Activated CD4-positive, CD25-positive, alpha-beta regulatory T cell treated with anti-CD3 and anti-CD28 coated beads, Interleukin-2, amount 50 U/mL, for 24 hours (primary cell): ENCODE measurements at regions not wholly inside any gene's neighbourhood (a gene's known extent, or its start where the extent isn't known, plus 50 kb on each side); places are given as distances from the start of the nearest gene placed in this dataset.

Source experiments
- ATAC-seq, 2 donors: fragments of 150-1000 bp; cut with Tn5 transposase; one replicate each; pipeline ENCODE4 v1.10.0; 2021; ENCODE audit warnings: mild to moderate bottlenecking in 1 of 2, moderate library complexity in 1 of 2

DNA sequence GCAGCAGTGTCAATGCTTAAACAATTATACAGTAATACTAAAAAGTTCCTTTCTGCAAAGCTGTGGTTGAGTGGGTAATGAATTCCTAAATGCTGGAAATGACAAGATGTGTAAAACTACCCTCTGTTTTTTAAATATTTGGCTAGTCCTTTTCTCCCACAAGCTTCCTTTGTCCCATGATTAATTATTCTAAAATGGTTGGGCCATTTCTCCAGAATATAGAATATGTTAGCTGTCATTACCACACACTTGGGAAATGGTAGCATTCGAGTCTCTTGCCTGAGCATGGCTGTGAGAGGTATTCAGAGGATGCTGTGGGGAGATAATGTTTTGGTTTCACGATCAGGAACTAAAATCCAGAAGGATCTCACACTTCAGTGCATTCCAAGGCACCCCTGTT, 1185.8 kb downstream of the UQCRFS1 start:
- ATAC-seq, result no peak

DNA sequence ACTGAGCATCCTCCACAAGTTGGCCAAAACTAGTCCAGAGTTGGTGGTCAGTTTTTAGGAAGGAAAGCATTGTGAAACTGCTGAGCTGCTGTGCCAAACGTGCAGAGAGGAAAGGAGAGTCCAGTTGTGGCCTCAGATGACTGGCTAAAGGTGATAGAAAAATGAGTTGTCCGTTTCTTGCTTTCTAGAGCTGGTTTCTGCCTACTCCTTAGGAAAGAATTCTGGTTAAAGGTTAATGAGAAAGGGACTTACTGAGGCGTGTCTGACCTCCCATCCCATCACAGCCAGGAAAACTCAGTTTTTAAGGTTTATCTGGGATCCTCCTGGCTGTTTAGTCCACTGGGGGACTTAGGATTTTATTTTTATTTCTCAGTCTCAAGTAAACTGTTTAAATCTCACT, 1186.3 kb downstream of the UQCRFS1 start:
- no peak for ATAC-seq

DNA sequence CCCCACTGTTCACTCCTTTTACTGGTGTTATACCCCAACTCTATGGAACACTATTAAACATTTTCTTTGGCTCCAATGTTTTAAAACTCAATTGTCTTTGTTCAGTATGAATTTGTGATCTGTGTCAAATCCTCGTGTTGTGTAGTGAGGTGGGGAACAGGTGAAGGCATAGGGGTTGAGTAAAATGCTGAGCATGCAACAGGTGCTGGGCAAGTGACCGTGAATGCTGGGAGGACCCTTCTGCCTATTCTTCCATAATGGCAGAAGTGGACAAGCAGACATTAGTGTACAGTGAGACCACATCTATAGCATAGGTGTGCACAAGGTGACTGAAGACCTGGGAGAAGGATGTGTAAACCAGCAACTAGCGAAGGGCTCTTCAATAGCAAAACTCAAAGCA, 1188.0 kb downstream of the UQCRFS1 start:
- no peak for ATAC-seq

DNA sequence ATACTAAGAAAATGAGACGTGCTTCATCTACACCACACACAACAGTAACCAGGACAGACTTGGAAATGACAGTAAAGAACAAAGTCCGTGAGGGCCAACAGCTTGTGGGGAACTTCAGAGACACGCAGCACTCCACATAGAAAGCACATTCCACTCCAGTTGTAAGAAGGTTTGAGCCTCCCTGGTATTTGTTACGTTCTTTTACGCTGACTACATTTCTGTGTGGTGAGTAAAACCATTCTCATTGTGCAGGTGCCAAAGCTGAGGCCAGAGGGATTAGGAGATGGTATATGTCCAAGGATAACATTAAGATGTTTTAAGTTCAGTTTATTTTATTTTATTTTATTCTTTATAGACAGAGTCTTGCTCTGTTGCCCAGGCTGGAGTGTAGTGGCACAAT, 1189.9 kb downstream of the UQCRFS1 start:
- ATAC-seq, result no peak

DNA sequence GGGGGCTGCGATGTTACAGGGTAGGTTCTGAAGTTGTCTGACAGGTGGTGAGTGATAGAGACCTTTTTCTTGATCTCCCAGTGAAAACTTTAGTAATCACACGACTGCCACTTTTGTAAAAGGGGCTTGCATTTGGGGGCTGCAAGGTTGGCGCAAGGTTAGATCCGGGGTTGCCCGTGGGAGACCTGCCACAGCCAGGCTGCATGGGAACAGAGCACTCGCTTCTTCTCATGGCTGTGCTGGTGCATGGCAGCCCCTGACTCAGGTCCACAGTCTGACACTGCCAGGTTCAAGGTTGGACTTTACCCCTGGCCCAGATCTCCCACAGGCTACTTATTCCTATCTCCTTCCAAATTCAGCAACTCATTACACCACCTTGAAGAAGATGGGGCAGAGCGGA, 1190.4 kb downstream of the UQCRFS1 start:
- ATAC-seq, result no peak

DNA sequence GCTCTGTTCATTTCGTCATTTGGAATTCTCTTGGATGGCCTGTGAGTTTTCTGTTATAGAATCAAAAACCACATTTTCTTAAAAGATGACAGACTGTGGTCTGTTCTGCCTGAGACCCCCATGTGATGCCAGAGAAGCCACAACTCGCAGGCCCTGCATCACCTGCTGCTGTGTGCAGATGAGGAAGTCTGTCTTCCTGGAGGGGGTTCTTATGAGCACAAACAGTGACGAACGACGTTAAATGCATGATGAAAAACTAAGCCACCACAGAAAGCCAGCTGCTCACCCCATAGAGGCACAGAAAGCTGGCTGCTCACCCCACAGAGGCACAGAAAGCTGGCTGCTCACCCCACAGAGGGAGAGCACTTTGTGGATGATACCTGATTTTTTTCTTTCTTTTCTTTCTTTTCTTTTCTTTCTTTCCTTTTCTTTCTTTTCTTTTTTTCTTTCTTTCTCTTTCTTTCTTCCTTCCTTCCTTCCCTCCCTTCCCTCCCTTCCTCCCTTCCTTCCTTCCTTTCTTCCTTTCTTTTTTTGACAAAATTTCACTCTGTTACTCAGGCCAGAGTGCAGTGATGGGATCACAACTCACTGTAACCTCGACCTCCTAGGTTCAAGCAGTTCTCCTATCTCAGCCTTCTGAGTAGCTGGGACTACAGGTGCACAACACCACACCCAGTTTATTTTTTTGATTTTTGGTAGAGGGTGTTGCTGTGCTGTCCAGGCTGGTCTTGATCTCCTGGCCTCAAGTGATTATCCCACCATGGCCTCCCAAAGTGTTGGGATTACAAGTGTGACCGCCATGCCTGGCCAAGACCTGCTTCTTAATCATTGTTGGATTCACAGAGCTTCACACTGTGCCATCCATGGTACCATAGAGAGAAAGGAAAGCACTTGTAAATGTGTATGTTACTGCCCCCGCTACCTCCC, 1191.4 kb downstream of the UQCRFS1 start:
- ATAC-seq, result no peak

DNA sequence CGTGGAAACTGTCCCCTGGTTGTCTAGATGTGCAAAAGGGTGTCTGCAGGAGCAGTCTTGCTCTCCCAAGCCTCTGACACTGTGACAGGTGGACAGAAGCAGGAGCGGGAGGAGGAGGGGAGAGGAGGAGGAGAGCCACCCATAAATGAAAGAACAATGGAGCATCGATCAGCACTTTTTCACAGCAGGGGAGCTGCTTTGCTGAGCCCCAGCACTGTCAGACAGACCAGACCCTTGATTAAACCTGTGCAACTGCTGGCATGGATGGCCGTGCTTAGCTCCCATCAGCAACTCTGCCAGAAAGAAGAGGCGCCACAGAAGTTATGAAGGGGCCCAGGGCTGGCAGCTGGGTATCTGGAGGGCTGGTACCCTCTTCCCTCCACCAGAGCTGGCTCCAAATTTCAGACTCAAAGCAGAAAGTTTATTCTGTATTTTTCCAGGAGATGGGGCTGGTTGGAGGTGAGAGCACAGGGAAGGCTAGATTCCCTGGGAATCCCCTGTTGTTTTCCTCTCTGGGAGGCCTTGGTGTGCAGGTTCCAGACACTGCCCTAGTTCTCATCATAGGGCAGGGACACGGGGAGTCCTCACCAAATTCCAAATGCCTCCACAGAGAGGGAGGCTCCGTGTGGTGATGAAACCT, 1192.2 kb downstream of the UQCRFS1 start:
- no peak for ATAC-seq

DNA sequence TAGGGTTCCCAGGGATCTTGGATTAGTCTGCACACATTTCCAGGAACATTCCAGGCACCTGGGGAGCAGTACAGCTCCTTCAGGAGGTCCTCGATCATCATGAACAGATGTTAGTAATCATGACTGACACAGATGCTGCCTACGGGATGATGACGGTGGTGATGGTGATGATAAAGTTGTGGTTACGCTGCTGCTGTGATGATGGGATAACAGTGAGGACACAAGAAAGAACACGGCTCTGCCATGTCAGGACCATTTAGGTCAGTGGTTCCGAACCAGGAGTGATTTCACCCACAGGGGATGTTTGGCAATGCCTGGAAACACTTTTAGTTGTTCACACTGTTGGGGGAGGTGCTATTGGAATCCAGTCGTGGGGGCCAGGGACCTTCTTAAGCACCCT, 1193.0 kb downstream of the UQCRFS1 start:
- ATAC-seq, result no peak

DNA sequence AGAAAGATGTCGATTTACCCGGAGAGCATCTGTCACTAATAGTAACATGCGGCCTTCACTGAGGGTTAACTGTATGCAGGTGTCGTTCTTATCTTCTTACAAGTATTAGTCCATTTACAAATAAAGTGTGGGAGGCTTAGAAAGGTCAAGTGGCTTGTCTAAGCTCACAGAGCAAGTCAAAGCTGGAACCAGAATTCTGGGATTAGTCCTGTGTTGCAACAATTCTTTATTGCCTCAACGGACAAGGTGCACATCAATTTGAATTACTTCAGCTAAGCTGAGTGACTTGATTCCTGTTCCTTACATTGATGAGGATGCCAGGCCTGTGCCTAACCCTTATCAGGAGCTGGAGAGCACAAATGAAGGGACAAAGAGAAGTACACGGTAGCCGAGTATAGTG, 1193.6 kb downstream of the UQCRFS1 start:
- no peak for ATAC-seq

DNA sequence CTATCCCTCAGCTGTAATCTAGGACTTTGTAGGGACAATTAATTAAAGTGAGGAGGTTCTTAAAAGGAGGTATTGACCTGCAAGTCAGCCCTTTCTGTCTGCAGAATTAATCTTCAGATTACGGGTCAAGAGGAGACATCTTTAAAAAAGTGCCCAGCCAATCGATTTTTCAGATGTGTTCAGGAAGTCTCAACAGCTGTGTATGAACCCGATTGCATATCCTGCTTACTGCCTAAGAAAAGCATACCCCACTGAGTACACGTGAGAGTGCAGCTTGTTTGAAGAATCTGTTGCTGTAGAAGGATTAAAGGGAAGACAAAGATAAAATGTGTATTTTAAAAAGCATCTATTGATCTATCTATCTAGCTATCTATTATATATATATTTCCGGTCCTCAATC, 1194.5 kb downstream of the UQCRFS1 start:
- ATAC-seq, result no peak

DNA sequence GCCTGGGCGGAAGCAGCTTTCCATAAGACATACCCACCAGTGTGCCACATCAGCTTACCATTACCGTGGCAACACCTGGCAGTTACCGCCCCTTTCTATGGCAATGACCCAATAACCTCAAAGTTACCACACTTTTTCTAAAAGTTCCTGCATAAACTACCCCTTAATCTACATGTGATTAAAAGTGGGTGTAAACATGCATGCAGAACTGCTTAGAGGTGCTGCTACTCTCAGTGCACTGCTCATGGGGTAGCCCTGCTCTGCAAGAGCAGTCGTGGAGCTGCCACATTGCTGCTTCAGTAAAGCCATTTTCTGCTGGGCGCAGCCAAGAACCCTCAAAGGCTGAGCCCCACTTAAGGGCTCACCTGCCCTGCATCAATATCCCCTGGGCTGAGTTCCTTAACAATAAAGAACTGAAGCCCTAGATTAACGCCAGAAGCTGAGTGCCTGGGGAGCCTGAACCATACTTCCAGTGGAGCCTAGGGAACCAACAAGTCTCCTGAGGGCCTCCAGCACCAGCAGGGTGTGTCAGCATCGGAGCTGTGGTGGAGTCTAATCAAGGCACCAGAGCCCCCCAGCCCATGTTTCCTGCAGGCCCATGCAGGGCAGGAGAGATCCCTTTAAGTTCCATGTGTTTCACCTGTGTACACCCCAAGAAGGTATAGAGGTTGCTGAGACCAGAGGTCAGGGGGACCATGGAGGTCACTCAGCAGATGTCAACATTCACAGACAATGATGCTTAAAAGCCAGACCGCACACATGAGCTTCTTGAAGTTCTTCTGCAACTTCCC, 1198.1 kb downstream of the UQCRFS1 start:
- no peak for ATAC-seq

DNA sequence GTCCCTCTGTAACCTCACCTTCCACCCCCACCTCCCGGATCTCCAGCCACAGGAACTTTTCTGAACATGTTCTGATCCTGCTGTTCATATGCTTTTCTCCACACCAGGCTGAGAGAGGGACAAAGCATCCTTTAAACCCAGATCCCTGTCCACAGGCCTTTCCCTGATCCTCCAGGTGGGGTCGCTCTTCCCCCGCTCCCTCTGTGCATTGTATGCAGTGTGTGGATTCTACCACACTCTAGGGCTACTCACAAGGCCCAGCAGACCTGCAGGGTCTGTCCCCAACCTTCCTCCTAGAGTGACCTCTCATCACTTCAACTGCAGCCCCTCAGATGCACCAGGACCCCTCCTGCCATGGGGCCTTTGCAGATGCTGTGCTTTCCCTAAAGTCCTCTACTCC, 1200.6 kb downstream of the UQCRFS1 start:
- ATAC-seq, result no peak

DNA sequence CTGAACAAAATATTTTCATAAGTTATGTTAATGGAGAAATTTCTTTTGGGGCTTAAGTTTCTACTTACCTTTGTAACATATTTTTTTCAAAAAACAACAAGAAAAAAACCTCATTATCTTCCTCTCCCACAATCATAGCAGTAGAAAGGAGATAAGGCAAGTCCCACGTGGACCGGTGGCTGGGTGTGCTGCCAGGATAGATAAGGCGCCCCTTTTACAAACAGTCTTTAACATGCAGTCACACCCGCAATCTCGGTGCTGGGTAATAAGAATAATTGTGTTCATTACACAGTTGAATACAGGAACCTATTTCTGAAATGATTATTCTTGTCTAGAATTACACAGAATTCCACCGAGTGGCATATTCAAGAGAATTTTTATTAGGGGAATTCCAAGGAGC, 1202.3 kb downstream of the UQCRFS1 start:
- no peak for ATAC-seq

DNA sequence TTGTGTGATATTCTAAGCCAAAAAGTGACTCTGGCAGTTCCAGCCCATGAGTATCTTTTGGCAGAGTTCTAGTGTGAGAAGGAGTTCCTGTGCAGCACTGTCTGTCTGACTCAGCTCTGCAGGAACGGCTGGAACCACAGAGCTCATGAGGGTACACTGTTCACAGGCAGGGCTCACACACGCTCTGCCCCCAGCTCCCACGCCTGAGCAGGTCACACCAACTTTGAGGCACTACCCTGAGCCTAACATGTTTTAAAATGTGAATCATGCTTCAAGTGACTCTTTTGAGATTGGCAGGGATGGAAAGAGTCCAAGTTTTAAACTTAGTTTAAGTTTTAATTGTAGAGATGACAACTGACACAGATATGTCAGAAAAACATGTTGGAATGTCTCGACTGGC, 1203.3 kb downstream of the UQCRFS1 start:
- ATAC-seq, result no peak

DNA sequence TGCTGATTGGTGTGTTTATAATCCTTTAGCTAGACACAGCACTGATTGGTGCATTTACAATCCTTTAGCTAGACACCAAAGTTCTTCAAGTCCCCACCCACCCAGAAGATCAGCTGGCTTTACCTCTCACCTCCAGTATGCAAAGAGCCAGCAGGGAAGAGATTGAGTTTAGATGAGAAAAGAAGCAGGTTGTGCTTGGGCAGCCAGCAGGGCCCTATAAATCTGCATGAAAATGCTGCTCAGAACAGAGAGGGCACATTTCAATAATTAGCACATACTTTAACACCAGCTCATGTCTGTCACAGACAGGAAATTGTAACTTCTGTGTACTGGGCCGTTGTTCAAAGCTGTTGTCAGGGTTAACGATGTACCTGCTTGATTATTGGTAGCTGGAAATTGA, 1204.3 kb downstream of the UQCRFS1 start:
- ATAC-seq, result no peak

DNA sequence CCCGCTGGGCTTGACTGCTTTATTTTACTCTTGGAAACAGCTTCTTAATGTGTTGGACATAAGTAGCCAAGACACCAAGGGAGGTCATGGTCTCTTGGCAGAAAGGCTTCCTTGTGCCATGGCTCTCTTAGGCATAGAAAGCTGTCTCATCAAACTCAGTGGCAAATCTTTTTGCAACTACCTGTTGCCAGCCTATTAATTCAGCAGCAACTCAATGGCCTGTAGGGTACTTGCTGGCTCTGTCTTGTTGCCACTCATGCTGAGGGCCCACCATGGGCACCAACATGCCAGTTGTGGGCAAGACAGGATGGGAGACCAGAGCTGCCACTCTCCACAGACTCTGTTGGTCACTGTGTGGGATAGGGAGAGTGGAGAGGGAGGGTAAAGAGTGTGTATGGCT, 1209.4 kb downstream of the UQCRFS1 start:
- ATAC-seq, result no peak

DNA sequence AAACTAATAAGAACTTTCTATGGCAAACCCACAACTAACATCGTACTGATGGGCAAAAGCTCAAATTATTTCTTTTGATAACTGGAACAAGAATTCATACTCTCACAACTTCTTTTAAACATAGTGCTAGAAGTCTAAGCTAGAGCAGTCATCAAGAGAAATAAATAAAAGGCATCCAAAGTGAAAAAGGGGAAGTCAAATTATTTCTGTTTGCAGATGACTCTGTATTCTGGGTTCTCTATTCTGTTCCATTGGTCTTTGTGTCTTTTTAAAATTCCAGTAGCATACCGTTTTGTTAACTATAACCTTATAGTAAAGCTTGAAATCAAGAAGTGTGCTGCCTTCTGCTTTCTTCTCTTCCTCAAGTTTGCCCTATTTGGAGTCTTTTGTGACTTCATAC, 1215.9 kb downstream of the UQCRFS1 start:
- ATAC-seq, result no peak

DNA sequence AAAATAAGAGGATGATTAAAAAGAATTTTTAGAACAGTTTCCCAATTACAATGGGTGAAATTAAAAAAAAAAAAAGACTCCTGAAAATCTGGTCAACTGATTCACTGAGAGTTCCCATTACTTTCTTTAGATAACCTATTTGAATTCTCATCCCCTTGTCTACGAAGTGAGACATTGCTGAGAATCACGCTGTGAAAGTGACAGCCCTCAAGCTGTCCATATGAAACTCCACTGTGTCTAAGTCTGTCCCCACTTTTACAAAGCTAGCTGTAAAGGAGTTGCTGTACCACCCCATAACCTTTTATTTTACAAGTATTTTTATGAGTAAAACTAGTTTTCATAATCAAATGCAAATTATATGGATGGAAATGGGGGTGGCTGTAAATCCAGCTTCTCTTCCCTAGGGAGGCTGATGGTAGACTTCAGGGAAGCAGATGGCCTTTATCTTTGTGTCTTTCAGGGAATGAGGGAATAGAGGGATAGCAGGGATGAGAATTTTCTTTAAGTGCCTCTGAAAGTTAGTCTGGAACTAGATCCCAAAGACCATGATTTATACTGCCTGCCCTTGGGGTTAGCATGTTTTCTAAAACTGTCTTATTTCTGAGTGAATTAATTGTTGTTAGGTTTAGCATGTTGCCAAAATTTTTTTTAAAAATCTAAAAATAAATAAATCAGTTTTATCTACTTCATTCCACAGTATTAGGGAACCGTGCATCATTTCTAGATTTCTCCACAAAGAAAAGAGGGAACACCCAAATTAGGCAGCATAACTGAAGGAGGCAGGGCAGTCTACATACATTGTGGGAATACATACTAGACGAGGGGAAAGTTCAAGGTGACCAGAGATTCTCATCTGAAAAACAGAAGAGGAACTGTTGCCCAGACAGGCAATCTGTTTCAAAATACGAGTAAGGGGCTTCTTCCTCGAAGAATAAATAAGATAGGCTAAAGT, 1219.1 kb downstream of the UQCRFS1 start:
- no peak for ATAC-seq

DNA sequence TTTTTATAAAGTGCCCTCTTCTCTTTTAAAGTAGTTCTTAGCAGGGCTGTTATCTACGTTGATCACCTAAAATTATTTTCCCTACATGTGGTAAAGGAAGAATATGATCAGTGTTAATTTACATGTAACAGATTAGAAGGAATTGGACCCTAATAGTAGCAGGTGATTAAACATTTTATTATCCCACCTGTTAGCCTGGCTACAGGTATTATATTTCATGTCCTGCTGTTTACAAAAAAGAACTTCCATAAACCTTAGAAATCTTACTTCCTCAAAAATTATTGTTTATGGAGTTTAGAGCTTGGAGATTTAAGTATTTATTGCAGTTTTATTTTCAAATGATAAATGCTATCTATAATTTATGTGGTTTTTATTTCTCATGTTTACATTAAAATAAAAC, 1226.7 kb downstream of the UQCRFS1 start:
- ATAC-seq, result no peak

DNA sequence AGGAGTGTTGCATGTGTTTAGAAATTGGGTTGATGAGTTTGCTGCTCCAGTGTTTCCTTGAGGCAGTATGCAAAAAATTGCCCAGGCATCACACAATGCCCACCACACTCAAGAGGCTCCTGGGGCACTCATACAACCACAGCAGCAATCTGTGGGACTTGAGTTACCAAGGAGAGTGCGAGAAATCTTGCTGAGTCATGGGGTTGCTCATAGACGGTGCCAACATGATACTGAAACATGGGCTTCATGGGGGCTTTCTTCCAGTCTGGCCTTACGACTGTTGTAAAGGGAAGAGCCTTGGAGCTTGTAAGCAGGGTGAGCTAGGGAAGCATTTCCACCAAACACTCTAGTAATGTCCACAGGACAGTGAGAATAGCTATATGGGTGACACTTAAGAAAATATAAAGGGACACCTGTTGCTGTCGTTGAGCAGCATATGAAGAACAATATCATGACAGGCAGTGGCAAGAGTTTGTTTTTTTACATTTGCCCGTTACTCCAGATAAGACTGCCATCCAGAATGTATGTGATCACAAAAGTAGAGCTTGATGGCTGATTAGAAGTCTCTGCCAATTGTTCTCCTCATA, 1237.4 kb downstream of the UQCRFS1 start:
- no peak for ATAC-seq

DNA sequence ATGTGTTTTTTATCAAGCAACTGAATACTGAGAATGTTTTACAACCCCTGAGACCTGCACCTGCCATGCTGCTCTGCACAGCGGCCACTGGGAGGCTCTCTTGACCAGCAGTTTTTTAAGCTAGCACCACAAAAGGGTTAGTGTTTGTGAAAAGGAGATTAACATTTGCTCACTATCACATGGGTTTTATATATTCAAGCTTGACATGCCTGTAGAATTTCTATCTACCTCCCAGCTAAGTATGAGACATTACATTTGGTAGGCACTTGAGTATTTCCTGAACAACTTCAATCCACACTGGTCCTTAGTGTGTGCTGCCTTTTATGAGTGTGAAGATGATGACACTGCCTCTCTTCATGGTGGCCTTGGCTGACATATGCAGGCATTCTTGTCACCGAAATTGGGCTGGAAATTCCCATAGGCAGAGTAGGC, 1238.9 kb downstream of the UQCRFS1 start:
- no peak for ATAC-seq
